HEK293T (cell line): ENCODE measurements at regions not wholly inside any gene's neighbourhood (a gene's known extent, or its start where the extent isn't known, plus 50 kb on each side); places are given as distances from the start of the nearest gene placed in this dataset.

Experiments
- CTCF ChIA-PET: fragments of 350-600 bp; formaldehyde crosslinking; extraction: SDS; loops from one replicate; lab custom pipeline; 2021; ENCODE audit warnings: antibody characterized with exemption, inconsistent platforms; lab: Yijun Ruan, JAX
- POLR2A ChIA-PET: fragments of 350-600 bp; formaldehyde crosslinking; extraction: SDS; loops from one replicate; lab custom pipeline; 2020; ENCODE audit warnings: antibody characterized with exemption, inconsistent platforms; lab: Yijun Ruan, JAX
- DNase-seq: peaks from one replicate; pipeline ENCODE4 v3.0.0; 2012; ENCODE audit warnings: mixed read lengths; ENCODE audit errors: extremely low spot score
- ARNT ChIP-seq: fragments of 450-650 bp; IDR thresholded peaks from 2 replicates; pipeline ENCODE4 v1.6.1; 2017; ENCODE audit warnings: mild to moderate bottlenecking
- BHLHE40 ChIP-seq: fragments of 450-650 bp; IDR thresholded peaks from 2 replicates; pipeline ENCODE4 v1.6.1; 2016; ENCODE audit warnings: mild to moderate bottlenecking, moderate library complexity, borderline replicate concordance
- CTBP1 ChIP-seq: fragments of 450-650 bp; IDR thresholded peaks from 2 replicates; pipeline ENCODE4 v1.6.1; 2016; ENCODE audit warnings: borderline replicate concordance
- ELF4 ChIP-seq: fragments of 450-650 bp; IDR thresholded peaks from 2 replicates; pipeline ENCODE4 v1.6.1; 2017; ENCODE audit warnings: antibody characterized with exemption
- FOXA1 ChIP-seq: fragments of 450-650 bp; IDR thresholded peaks from 2 replicates; pipeline ENCODE4 v1.6.1; 2016; ENCODE audit warnings: mild to moderate bottlenecking
- FOXK2 ChIP-seq: fragments of 450-650 bp; IDR thresholded peaks from 2 replicates; pipeline ENCODE4 v1.6.1; 2016; ENCODE audit warnings: mild to moderate bottlenecking
- FOXM1 ChIP-seq: fragments of 450-650 bp; IDR thresholded peaks from 2 replicates; pipeline ENCODE4 v1.6.1; 2017; ENCODE audit warnings: mild to moderate bottlenecking, borderline replicate concordance
- HDGF ChIP-seq: fragments of 450-650 bp; IDR thresholded peaks from 2 replicates; pipeline ENCODE4 v1.6.1; 2017; ENCODE audit warnings: antibody characterized with exemption, borderline replicate concordance
- L3MBTL2 ChIP-seq: fragments of 450-650 bp; conservative IDR thresholded peaks from 2 replicates; pipeline ENCODE4 v1.6.1; 2016; ENCODE audit warnings: mild to moderate bottlenecking
- LEF1 ChIP-seq: fragments of 450-650 bp; IDR thresholded peaks from 2 replicates; pipeline ENCODE4 v1.6.1; 2017; ENCODE audit warnings: mild to moderate bottlenecking, borderline replicate concordance
- NFRKB ChIP-seq: fragments of 450-650 bp; IDR thresholded peaks from 2 replicates; pipeline ENCODE4 v1.6.1; 2016; ENCODE audit warnings: mild to moderate bottlenecking, moderate library complexity
- PKNOX1 ChIP-seq: fragments of 450-650 bp; IDR thresholded peaks from 2 replicates; pipeline ENCODE4 v1.6.1; 2016
- SP1 ChIP-seq: fragments of 450-650 bp; IDR thresholded peaks from 2 replicates; pipeline ENCODE4 v1.6.1; 2017
- SUZ12 ChIP-seq: fragments of 450-650 bp; IDR thresholded peaks from 2 replicates; pipeline ENCODE4 v1.6.1; 2016; ENCODE audit warnings: mild to moderate bottlenecking
- TARDBP ChIP-seq: fragments of 450-650 bp; IDR thresholded peaks from 2 replicates; pipeline ENCODE4 v1.6.1; 2016
- ZNF384 ChIP-seq: fragments of 450-650 bp; IDR thresholded peaks from 2 replicates; pipeline ENCODE4 v1.6.1; 2016

- TF ChIP-seq FOXK2 (no peak), ZNF384 (no peak), L3MBTL2 (no peak), FOXM1 (no peak)
- no peak for DNase-seq
- ChIA-PET POLR2A (no interaction called here), CTCF (no interaction called here)
Measured at GRCh38 chr2:2800001-2800400, 468.9 kb upstream of the MYT1L start.

GRCh38 chr2:2799151-2799697, 468.1 kb upstream of the MYT1L start:
- DNase-seq = no peak
- ChIA-PET CTCF (no interaction called here), POLR2A (no interaction called here)
- TF ChIP-seq LEF1 (no peak), FOXK2 (no peak), L3MBTL2 (no peak), SUZ12 (no peak), SP1 (no peak), FOXA1 (no peak), ARNT (no peak), CTBP1 (no peak), HDGF (no peak), ELF4 (no peak), PKNOX1 (no peak), ZNF384 (no peak), TARDBP (no peak), BHLHE40 (no peak)

GRCh38 chr2:2798337-2798736, 467.3 kb upstream of the MYT1L start:
- ChIA-PET CTCF (no interaction called here), POLR2A (no interaction called here)
- TF ChIP-seq FOXM1 (no peak), FOXA1 (no peak), L3MBTL2 (no peak), ZNF384 (no peak), CTBP1 (no peak), SP1 (no peak), FOXK2 (no peak), SUZ12 (no peak)
- no peak for DNase-seq

GRCh38 chr2:2797797-2798196, 466.7 kb upstream of the MYT1L start:
- DNase-seq = no peak
- no peak for TF ChIP-seq L3MBTL2
- no peak for TF ChIP-seq SUZ12
- TF ChIP-seq FOXA1 = no peak
- no peak for TF ChIP-seq ELF4
- TF ChIP-seq LEF1 = no peak
- TF ChIP-seq SP1 = no peak
- TF ChIP-seq FOXK2 = no peak
- TF ChIP-seq BHLHE40 = no peak
- no peak for TF ChIP-seq NFRKB
- TF ChIP-seq CTBP1 = no peak
- no peak for TF ChIP-seq TARDBP
- TF ChIP-seq ARNT = no peak
- no peak for TF ChIP-seq ZNF384
- TF ChIP-seq FOXM1 = no peak
- ChIA-PET CTCF (no interaction called here), POLR2A (no interaction called here)

- ChIA-PET POLR2A (no interaction called here), CTCF (no interaction called here)
- no peak for DNase-seq
- no peak for TF ChIP-seq LEF1
- no peak for TF ChIP-seq SUZ12
- no peak for TF ChIP-seq NFRKB
- no peak for TF ChIP-seq FOXM1
- TF ChIP-seq BHLHE40 = no peak
- TF ChIP-seq PKNOX1 = no peak
- TF ChIP-seq ZNF384 = no peak
- no peak for TF ChIP-seq FOXA1
- TF ChIP-seq ELF4 = no peak
- TF ChIP-seq HDGF = no peak
- no peak for TF ChIP-seq TARDBP
- no peak for TF ChIP-seq CTBP1
- TF ChIP-seq SP1 = no peak
- no peak for TF ChIP-seq FOXK2
- no peak for TF ChIP-seq L3MBTL2
- no peak for TF ChIP-seq ARNT
Measured at GRCh38 chr2:2796207-2796606, 465.1 kb upstream of the MYT1L start.

GRCh38 chr2:2795438-2796091, 464.5 kb upstream of the MYT1L start:
- no peak for TF ChIP-seq FOXA1
- no peak for TF ChIP-seq FOXM1
- no peak for TF ChIP-seq SP1
- no peak for TF ChIP-seq HDGF
- TF ChIP-seq SUZ12 = no peak
- TF ChIP-seq L3MBTL2 = no peak
- CTCF ChIA-PET = no interaction called here

GRCh38 chr2:2793925-2794560, 463.0 kb upstream of the MYT1L start:
- DNase-seq = no peak
- ChIA-PET POLR2A (no interaction called here), CTCF (no interaction called here)
- no peak for TF ChIP-seq FOXK2
- TF ChIP-seq ZNF384 = no peak
- TF ChIP-seq NFRKB = no peak
- no peak for TF ChIP-seq TARDBP
- no peak for TF ChIP-seq FOXM1
- TF ChIP-seq CTBP1 = no peak
- TF ChIP-seq ARNT = no peak
- TF ChIP-seq SP1 = no peak
- no peak for TF ChIP-seq HDGF
- TF ChIP-seq LEF1 = no peak
- no peak for TF ChIP-seq FOXA1
- no peak for TF ChIP-seq BHLHE40
- TF ChIP-seq L3MBTL2 = no peak
- TF ChIP-seq ELF4 = no peak

More at GRCh38 chr2:2795438-2796091, 464.5 kb upstream of the MYT1L start:
- POLR2A ChIA-PET = no interaction called here
- no peak for DNase-seq
